ENCODE measurements at regions not wholly inside any gene's neighbourhood (a gene's known extent, or its start where the extent isn't known, plus 50 kb on each side); places are given as distances from the start of the nearest gene placed in this dataset.

GRCh38 chr10:56298941-56299340 lies 62.1 kb downstream of the ZWINT start:
- in situ Hi-C loops (cut with HindIII; ENCODE audit: low pct_ligation_motif_present, low sequenced_read_pairs): no loop called here
- Histone ChIP-seq H3K27me3 (replicated peaks) (no peaks in the 10 kb centered on the region), H3K36me3 (replicated peaks) (no peaks in the 10 kb centered on the region), H3K4me3 (ENCODE audit: low read depth, low read length) (no peak overlapping the region), H3K27ac (no peak overlapping the region)
- TF ChIP-seq CTCF (IDR thresholded peaks at IDR 0.05; ENCODE audit: low read depth, low read length, missing control alignments): no peak
- DNase-seq: no peak

DNA sequence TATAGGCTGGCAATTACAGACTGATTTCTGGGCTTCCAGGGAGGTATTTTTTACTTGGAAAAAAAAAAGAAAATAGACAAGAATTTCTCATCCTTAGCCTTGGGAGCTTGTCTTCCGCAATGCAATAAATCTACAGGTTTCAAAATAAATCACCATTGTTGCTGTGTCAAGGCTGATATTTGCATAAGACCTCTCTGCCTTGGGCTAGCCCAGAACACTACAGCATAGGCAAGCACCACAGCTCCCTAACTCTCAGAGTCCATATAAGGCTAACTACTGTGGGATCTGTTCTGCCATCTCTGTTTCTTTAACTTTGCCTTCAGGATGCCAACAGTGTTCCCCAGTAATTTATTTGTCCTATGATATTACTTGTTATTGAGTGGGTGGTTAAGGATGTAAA lies 64.4 kb downstream of the ZWINT start:
- no peak for DNase-seq
- H3K36me3 ChIP-seq (replicated peaks): no peaks in the 10 kb centered on the region
- TF ChIP-seq CTCF (IDR thresholded peaks at IDR 0.05; ENCODE audit: low read depth, low read length, missing control alignments): no peak
- H3K4me3 ChIP-seq (ENCODE audit: low read depth, low read length): no peak overlapping the region
- no peak overlapping the region for H3K27ac ChIP-seq
- H3K27me3 ChIP-seq (replicated peaks): no peaks in the 10 kb centered on the region
- in situ Hi-C loops (cut with HindIII; ENCODE audit: low pct_ligation_motif_present, low sequenced_read_pairs): no loop called here

- no peak overlapping the region for H3K27ac ChIP-seq
- TF ChIP-seq CTCF (IDR thresholded peaks at IDR 0.05; ENCODE audit: low read depth, low read length, missing control alignments): no peak
- in situ Hi-C loops (cut with HindIII; ENCODE audit: low pct_ligation_motif_present, low sequenced_read_pairs): no loop called here
Measured at GRCh38 chr10:56288403-56288802, 72.7 kb downstream of the ZWINT start.

DNA sequence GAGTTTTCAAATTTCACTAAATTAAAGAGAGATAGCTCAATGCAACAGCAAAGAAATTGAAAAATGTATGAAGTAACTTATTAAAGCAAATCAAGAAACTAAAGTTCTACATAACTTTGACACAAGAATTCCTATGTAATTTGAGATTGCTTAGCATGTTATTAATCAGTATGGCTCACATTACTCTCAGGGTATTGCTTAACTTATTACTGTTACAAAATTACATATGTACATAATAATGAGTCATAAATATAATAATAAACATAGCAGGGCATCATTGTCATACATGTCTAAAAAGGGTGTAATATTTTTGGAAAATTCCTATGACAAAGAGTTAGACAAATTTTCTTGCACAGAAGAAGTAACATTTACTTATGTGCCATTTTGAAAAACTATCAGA lies 75.0 kb downstream of the ZWINT start:
- Histone ChIP-seq H3K27me3 (replicated peaks) (no peaks in the 10 kb centered on the region), H3K4me3 (ENCODE audit: low read depth, low read length) (no peak overlapping the region), H3K36me3 (replicated peaks) (no peaks in the 10 kb centered on the region), H3K27ac (no peak overlapping the region)
- DNase-seq: no peak
- TF ChIP-seq CTCF (IDR thresholded peaks at IDR 0.05; ENCODE audit: low read depth, low read length, missing control alignments): no peak
- in situ Hi-C loops (cut with HindIII; ENCODE audit: low pct_ligation_motif_present, low sequenced_read_pairs): no loop called here

More at GRCh38 chr10:56288403-56288802, 72.7 kb downstream of the ZWINT start:
- no peak for DNase-seq
- Histone ChIP-seq H3K4me3 (ENCODE audit: low read depth, low read length) (no peak overlapping the region), H3K27me3 (replicated peaks) (no peaks in the 10 kb centered on the region), H3K36me3 (replicated peaks) (no peaks in the 10 kb centered on the region)

- Histone ChIP-seq H3K27me3 (replicated peaks) (no peaks in the 10 kb centered on the region), H3K4me3 (ENCODE audit: low read depth, low read length) (no peak overlapping the region), H3K36me3 (replicated peaks) (no peaks in the 10 kb centered on the region), H3K27ac (no peak overlapping the region)
- TF ChIP-seq CTCF (IDR thresholded peaks at IDR 0.05; ENCODE audit: low read depth, low read length, missing control alignments): no peak
- no peak for DNase-seq
- in situ Hi-C loops (cut with HindIII; ENCODE audit: low pct_ligation_motif_present, low sequenced_read_pairs): no loop called here
Measured at GRCh38 chr10:56279270-56279669, 81.8 kb downstream of the ZWINT start.

GRCh38 chr10:56269181-56269580 lies 91.9 kb downstream of the ZWINT start:
- TF ChIP-seq CTCF (IDR thresholded peaks at IDR 0.05; ENCODE audit: low read depth, low read length, missing control alignments): no peak
- H3K36me3 ChIP-seq (replicated peaks): no peaks in the 10 kb centered on the region
- no peak for DNase-seq
- H3K4me3 ChIP-seq (ENCODE audit: low read depth, low read length): no peak overlapping the region
- H3K27ac ChIP-seq: no peak overlapping the region
- H3K27me3 ChIP-seq (replicated peaks): no peaks in the 10 kb centered on the region
- in situ Hi-C loops (cut with HindIII; ENCODE audit: low pct_ligation_motif_present, low sequenced_read_pairs): no loop called here

All from brain microvascular endothelial cell (primary cell).